Right renal pelvis (tissue), 4 donors: ENCODE measurements at regions not wholly inside any gene's neighbourhood (a gene's known extent, or its start where the extent isn't known, plus 50 kb on each side); places are given as distances from the start of the nearest gene placed in this dataset.
A peak's percentile ranks its signal among the peaks of the same experiment; 100 is the strongest.
"Not testable (repeated sequence)": the region's sequence is repeated elsewhere in the genome, so short reads cannot be mapped to it uniquely, and the experiment has no call there.

ENCODE experiments used
- DNase-seq, 4 donors: peaks; one replicate each; pipeline ENCODE4 v3.0.0-alpha.2; 2013; ENCODE audit warnings: low read depth in 4 of 4, low spot score in 3 of 4, missing footprints in 1 of 4

DNA sequence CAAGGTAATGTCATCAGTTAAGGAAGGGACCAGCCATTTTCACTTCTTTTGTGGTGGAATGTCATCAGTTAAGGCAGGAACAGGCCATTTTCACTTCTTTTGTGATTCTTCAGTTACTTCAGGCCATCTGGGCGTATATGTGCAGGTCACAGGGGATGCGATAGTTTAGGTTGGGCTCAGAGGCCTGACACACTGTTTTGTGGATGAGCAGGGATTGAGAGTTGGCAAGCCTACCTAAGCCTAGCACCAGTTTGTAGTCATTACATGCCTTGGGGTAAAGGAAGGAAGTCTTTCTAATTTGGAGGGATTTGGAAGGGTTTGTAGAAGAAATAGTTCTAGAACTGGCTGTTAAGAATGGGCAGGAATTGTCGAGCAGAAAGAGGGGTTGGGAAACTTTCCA, 457.2 kb downstream of the TMEM135 start:
- not testable (repeated sequence) for DNase-seq

DNA sequence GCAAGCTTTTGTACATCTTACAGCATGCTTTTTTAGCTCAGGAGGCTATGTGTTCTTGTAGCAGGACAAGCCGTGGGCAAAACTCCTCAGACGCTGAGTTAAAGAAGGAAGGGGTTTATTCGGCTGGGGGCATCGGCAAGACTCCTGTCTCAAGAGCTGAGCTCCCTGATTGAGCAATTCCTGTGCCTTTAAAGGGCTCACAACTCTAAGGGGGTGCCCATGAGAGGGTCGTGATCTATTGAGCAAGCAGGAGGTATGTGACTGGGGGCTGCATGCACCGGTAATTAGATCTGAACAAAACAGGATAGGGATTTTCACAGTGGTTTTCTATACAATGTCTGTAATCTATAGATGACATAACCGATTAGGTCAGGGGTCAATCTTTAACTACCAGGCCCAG, 456.3 kb downstream of the TMEM135 start:
- not testable (repeated sequence) for DNase-seq

DNA sequence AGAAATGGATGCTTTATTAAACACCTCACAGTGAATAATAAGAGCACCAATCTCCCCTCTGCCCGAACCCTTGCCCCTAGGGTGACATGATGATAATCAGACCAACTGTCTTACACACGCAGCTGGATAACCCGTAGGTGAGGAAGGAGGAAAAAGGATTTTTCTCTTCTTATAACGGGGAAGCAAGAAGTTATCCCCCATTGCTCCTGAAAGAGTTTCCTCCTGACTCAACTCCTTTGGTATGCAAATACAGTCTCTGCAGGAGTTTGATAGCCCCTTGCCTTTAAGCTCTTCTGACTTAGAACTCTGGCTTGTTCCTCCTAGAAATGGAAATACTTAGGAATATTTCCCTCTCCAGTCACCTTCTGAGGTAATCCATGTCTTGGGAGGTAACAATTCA, 455.8 kb downstream of the TMEM135 start:
- no peak for DNase-seq

DNA sequence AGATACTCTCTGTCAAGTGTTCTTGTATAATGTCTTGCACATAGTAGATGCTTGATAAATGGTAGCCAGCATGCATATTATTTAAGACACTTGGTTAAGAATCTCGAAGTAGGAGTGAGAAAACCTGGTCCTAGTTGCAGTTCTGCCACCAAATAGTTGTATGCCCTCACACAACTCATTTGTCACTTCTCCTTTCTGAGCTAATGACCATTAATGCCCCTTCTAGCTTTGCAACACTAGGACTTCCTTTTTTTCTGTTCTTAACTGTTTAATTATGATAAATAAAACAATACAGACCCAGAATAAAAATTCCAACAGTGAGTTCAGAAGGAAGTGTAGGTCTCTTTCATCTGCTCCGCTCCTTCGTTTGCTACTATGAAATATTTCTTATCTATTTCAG, 453.6 kb downstream of the TMEM135 start:
- DNase-seq: no peak

DNA sequence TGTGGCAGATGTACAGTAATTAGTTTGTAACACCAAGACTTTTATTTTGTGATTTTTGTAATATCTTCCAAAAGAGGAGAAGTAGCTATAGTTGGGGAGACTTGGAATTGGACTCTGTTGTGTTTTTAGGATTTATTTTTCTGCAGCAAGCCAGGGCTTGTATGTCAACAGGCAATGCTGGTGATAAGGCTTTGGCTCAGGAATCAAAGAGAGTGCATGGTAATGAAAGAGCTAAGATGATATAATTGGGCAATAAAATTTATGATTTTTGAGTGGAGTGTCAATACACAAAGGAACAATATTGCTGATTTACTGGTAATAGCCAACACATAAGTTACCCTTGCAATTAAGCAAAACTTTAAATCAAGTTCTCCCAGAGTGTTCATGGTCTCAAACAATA, 452.9 kb downstream of the TMEM135 start:
- no peak for DNase-seq

DNA sequence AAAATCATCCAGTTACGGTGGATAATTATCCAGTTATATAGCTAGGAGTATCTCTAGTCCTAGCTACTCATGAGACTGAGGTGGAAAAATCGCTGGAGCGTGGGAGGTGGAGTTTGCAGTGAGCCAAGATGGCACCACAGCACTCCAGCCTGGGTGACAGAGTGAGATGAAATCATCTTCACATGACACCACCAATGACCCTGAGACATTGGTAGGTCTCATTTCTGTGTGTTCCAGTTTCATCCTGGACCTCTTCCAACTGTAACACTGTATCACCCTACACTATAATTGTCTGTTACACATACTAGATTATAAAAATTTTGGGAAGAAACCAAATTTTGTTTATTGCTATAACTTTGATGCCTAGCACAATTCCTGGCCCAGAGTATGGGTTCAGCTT, 446.8 kb downstream of the TMEM135 start:
- no peak for DNase-seq

DNA sequence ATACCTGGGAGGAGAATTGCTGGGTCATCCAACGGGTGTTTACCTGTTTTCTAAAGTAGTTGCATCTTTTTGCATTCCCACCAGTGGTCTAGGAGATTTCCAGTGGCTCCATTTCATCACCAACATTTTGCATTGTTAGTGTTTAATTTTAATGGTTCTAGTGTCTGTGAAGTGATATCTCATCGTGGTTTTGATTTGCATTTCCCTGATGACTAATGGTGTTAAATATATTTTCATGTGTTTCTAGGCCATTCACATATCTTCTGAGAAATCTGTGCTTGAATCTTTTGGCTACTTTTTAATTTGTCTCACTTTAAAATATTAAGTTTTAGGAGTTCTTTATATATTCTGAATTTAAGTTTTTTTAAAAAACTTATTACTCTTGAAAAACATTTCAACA, 439.6 kb downstream of the TMEM135 start:
- no peak for DNase-seq

DNA sequence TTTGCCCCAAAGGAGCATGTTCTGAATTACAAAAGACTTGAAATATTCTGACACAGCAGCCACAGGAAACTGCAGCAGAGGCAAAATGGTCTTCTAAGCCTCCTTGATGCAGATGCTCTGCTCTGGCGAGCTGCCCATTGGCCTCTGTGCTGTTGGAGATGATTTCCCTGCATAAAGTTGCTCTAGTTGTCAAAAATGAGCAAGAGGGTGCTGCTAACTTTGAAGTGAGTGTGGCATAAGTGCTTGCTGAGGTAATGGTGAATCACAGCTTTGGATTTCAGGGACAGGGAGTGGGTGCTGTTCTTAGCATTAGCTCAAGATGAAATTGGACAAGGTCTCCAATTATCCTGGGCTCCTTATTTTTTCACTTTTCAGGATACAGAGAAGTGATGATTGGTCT, 435.4 kb downstream of the TMEM135 start:
- no peak for DNase-seq

DNA sequence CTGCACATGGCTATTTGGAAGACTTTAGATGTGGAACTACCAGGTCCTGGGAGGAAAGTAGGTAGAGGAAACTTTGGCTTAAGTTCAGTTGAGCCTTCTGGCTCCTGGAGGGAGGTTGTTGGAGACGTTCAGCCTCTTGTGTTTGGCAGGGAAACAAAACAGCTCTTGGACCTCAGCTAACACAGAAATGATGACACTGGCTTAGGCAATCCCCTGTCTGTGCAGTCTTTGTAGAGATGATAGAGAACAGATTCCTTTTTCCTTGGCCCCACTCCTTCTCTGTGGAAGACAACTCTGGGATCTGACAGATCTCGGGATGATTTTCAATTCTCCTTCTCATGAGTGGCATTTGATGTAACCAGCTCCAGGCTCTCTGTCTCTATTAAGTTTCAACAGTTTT, 428.5 kb downstream of the TMEM135 start:
- no peak for DNase-seq

DNA sequence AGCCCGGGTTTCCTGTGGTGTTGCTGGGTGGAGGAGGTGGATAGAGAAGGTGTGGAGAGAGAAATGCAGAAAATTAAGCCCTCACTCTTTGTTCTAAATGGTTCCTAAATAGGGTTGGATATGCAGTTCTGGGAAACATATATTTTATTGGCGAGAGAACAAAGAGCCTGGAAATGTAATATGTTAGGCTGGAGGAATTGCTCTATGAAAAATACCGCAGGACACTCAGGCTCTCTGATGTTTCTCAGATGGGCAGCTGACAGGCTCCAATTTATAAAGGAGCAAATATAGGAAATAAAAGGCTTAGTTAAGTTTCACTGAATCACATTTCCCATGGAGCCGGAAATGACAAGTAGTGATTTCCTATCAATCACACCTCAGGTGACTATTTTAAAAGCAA, 428.0 kb downstream of the TMEM135 start:
- no peak for DNase-seq

DNA sequence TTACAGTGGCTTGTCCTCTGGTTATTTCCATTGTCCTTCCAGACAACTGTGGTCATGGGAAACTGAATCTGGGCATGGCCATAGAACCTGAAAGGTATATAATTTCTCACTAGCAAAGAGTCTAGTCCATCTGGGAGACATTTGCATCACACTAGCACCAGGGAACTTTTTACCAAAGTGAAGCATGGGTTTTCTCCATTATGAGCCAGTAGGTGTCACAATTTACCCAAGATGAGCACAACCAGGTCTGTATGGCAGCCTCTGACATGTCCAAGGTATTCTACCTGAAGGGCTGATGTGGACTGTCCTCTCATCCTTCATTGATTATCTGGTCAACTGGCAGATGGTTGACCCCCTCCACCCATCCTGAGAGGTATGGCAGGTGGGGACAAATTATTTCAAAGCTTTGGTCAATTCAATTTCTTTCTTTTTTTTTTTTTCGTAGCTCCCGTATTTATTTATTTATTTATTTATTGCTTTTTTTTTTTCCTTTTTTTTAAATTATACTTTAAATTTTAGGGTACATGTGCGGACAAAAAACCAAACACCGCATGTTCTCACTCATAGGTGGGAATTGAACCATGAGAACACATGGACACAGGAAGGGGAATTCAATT, 425.9 kb downstream of the TMEM135 start:
- peak in 2 of 4 donors; percentile 12 to 18 for DNase-seq

DNA sequence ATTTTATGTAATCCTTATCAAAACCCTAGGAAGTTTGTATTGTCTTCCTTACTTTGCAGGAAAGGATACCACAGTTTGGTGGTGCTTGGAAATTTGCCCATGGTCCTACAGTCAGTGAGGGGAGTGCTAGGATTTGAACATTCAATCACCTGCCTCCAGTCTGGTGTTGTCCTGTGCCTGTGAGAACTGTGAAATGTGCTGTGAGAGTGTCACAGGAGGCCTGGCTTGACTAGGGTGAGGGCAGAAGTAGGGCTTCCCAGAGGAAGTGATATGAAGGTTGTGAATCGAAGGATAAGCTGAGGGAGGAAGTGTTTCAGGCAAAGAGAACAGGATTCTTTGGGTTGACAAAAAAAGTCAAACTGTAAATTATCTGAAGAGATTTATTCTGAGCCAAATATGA, 424.4 kb downstream of the TMEM135 start:
- DNase-seq: no peak

DNA sequence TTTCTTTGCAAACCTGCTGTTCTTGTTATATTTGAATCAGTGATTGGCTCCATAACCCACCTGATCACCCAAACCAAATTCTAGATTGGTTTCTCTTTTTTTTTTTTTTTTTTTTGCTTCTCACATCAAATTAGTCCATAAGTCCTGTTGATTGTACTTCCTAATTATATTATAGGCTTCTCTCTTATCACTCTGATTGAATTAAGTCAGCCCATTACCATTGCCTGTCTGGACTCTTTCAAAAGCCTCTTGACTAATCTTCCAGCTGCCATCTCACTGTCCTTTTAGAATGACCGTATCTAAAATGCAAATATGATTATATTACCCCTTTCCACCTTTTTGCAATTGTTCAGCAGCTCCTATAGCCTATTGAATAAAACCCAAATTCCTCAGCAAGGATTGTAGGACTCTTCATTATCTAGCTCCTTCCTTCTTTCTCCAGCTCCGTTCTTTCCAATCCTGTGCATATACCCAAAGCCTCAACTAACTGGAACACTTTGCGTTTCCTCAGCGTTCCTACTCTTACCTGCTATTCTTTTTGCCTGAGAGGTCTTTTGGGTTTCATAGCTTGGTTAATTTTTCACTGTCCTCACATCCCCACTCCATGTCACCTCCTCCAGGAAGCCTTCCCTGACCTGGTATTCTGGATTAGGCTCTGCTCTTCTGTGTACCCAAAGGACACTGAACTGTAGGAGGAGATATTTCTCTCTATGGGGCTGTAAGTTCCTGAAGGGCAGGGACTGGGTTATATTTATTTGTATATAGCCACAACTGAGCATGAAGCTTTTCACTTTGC, 423.3 kb downstream of the TMEM135 start:
- no peak for DNase-seq

DNA sequence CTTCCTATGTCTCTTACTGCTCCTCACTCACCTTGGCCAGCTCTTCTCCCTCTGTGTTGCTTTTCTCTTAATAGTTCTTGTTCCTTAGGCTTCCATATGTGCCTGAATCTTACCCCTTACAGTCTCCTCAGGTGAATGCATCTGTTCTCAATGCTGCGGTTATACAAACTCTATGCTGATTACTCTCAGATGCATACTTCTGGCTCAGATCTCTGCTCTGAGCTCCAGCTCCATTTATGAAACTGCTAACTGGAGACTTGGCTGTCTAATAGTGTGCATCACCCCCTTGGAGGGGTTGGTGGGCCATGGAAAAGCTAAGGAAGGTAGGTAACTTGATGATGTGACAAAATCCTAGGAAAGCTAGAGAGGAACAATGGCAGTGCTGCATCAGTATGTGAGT, 422.5 kb downstream of the TMEM135 start:
- no peak for DNase-seq

DNA sequence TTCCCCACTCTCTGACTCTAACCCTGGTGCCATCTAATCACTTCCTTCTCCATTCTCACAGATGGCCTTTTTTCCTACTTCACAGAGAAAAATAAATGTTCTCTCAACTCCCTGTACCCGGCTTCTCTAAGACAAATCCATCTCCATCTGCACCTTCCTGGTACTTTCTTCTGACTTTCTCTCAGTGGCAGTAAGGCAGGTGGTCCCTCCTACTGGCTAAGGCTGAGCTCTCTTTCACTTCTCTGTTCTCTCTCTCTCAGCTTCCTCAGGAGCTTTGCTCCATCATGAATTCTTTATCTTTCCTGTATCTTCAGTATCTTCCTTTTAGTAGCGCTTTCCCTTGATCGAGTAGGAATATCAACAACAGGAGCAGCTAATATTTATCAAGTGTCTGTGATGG, 421.6 kb downstream of the TMEM135 start:
- DNase-seq: no peak

DNA sequence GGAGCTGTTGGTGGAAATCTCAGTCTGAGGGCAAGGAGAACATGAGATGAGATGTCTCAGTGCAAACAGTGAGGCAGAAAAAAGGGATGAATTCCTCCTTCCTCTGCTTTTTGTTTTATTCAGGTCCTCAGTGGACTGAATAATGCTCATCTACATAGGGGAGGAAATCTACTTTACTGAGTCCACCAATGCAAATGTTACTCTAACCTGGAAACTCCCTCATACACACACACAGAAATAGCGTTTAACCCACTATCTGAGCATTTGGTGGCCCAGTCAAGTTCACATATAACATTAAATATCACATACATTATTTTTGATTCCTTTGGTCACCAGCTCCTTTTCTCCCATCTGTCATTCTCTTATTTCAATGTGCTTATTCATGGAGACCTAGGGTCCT, 418.8 kb downstream of the TMEM135 start:
- DNase-seq: no peak

DNA sequence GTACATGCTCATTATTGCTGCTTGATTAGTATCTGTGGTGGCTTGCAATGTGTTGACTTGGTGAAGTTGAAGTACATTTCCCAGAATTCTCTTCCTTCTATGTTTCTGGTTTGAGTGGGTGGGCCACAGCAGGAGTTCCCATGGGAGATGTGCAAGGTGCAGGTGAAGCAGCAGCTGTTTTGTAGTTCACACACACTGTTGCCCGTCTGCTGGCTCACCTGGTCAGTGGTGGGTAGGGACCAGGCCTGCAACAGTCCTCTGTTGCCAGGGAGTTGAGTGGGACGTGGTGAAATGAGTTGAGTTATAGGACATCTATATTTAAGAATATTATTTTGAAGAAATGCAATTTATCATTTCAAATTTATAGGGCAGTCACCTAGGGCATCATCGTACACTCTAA, 417.4 kb downstream of the TMEM135 start:
- DNase-seq: no peak

DNA sequence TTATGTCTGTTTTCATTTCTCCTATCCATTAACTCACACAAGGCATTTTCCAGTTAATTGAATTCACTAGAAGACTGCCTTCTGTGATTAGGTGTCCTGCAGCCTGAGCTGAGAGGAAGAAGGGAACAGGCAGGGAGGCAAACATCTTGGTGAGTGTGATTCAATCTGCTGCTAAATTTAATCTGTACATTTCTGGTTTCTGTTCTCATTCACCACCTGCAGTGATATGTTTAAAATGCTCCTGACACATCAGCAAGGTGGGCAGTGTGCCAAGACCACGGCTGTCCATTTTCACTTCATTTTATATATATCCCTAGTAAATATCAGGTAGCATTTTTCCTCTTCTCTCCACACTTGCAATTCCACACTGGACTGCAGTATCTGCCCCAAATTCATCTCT, 416.5 kb downstream of the TMEM135 start:
- DNase-seq: no peak

DNA sequence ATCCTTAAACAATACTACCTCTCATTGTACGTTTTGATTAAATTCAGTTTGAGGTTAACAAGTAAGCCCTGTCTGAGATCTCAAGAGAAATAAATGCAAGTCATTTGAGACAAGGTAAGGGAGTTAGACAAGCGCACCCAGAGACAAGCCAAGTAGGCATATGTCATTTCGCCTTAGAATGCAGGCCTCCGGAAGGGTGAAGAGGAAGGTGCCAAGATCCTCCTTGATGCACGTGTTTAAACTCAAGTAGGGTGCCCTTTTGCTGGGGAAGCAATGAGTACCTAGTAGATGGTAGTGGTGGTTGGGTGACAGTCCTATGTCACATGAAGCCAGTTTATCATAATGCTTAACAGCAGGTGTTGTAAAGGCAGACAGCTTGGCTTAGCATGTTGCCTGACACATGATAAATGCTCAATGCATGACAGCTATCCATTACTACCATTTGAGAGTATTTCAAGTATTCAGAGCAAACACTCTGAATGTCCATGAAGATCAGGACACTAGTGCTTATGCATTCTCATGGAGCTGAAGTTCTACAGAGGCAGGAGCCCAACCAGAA, 415.9 kb downstream of the TMEM135 start:
- DNase-seq: no peak

DNA sequence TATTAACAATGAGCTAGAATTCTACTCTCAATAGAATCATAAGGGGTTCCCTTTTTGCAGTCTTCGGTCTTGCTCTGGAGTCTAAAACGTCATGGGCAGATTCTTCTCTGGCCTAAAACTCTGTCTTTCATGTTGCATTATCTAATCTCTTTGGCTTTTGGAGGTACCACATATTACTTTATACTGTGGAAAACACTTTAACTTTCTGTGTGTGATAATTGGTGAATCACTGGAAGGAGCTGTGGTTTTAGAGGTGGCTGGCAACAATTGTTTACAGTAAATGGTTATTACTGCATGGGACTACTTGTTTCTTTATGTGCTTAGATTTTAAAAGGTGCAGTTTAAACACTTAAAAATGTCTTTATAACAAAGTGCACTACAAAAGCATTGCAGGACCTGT, 414.3 kb downstream of the TMEM135 start:
- DNase-seq: not testable (repeated sequence)

DNA sequence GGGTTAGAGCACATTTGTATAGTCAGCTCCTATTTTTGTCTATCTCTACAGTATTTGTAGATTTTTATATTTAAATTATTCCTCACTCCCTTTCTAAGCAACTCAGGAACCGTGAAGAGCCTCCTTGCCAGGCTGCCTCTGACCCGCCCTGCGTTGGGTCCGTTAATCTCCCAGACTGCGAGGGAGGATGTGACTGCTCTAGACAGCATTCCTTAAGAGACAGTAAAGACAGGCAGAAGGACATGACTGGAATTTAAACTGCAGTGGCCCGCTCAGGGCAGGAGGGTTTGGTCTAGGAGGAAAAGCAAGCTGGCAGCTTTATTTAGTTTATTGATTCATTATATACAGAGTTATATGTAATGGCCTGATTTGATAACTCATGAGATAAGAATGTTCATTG, 413.7 kb downstream of the TMEM135 start:
- peak; percentile 5 to 51 (median 29) for DNase-seq

DNA sequence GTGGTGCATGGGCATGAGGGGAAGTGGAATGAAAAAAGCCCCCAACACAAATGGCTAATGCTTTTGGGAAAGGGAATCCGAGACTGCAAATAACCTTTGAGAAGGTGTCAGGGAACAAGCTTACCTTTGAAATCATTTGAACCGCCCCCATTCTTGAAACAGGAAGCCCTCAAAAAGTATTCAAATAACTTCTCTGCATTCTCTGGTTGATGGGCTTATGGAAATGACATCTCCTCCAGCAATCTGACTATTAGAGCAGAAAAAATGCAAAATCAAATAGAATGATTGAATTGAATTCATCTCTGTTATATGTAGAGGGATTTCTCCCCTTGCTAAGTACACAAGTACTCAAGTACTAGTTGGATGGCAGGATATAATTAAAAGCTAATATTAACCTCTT, 409.9 kb downstream of the TMEM135 start:
- no peak for DNase-seq
